Stimulated activated CD4-positive, alpha-beta T cell treated with anti-CD3 and anti-CD28 coated beads, Interleukin-4, amount 100 ng/mL, for 4 hours (primary cell): ENCODE measurements at regions not wholly inside any gene's neighbourhood (a gene's known extent, or its start where the extent isn't known, plus 50 kb on each side); places are given as distances from the start of the nearest gene placed in this dataset.
A peak's percentile ranks its signal among the peaks of the same experiment; 100 is the strongest.

Experiments used
- DNase-seq, 2 experiments: peaks; one replicate each; pipeline ENCODE4 v3.0.0-alpha.2; 2020

GRCh38 chr14:73780896-73781295 is 66.7 kb upstream of the PNMA1 start:
- no peak for DNase-seq

- no peak for DNase-seq
Measured at GRCh38 chr14:73780391-73780790, 66.2 kb upstream of the PNMA1 start.

GRCh38 chr14:73778736-73779135 is 64.6 kb upstream of the PNMA1 start:
- DNase-seq, result no peak

- DNase-seq, result peak in 1 of 2 experiments; percentile 43
Measured at GRCh38 chr14:73777420-73777819, 63.2 kb upstream of the PNMA1 start.

- DNase-seq, result no peak
Measured at GRCh38 chr14:73776194-73776537, 62.0 kb upstream of the PNMA1 start.

GRCh38 chr14:73775339-73776193 is 61.4 kb upstream of the PNMA1 start:
- DNase-seq, result no peak

GRCh38 chr14:73774671-73775070 is 60.5 kb upstream of the PNMA1 start:
- DNase-seq, result no peak

GRCh38 chr14:73774241-73774570 is 60.0 kb upstream of the PNMA1 start:
- DNase-seq, result no peak

GRCh38 chr14:73773441-73774240 is 59.5 kb upstream of the PNMA1 start:
- no peak for DNase-seq

- DNase-seq, result peak; percentile 61 to 75
Measured at GRCh38 chr14:73771848-73772638, 57.9 kb upstream of the PNMA1 start.

GRCh38 chr14:73770977-73771847 is 57.0 kb upstream of the PNMA1 start:
- DNase-seq, result no peak

GRCh38 chr14:73768107-73768506 is 53.9 kb upstream of the PNMA1 start:
- DNase-seq, result no peak

GRCh38 chr14:73764406-73765280 is 50.5 kb upstream of the PNMA1 start:
- no peak for DNase-seq
